HEK293T (cell line): ENCODE measurements at regions not wholly inside any gene's neighbourhood (a gene's known extent, or its start where the extent isn't known, plus 50 kb on each side); places are given as distances from the start of the nearest gene placed in this dataset.

Experiments used
- CTCF ChIA-PET: fragments of 350-600 bp; formaldehyde crosslinking; extraction: SDS; loops from one replicate; lab custom pipeline; 2021; ENCODE audit warnings: antibody characterized with exemption, inconsistent platforms; lab: Yijun Ruan, JAX
- POLR2A ChIA-PET: fragments of 350-600 bp; formaldehyde crosslinking; extraction: SDS; loops from one replicate; lab custom pipeline; 2020; ENCODE audit warnings: antibody characterized with exemption, inconsistent platforms; lab: Yijun Ruan, JAX
- DNase-seq: peaks from one replicate; pipeline ENCODE4 v3.0.0; 2012; ENCODE audit warnings: mixed read lengths; ENCODE audit errors: extremely low spot score
- ARNT ChIP-seq: fragments of 450-650 bp; IDR thresholded peaks from 2 replicates; pipeline ENCODE4 v1.6.1; 2017; ENCODE audit warnings: mild to moderate bottlenecking
- BHLHE40 ChIP-seq: fragments of 450-650 bp; IDR thresholded peaks from 2 replicates; pipeline ENCODE4 v1.6.1; 2016; ENCODE audit warnings: mild to moderate bottlenecking, moderate library complexity, borderline replicate concordance
- CTBP1 ChIP-seq: fragments of 450-650 bp; IDR thresholded peaks from 2 replicates; pipeline ENCODE4 v1.6.1; 2016; ENCODE audit warnings: borderline replicate concordance
- ELF4 ChIP-seq: fragments of 450-650 bp; IDR thresholded peaks from 2 replicates; pipeline ENCODE4 v1.6.1; 2017; ENCODE audit warnings: antibody characterized with exemption
- FOXA1 ChIP-seq: fragments of 450-650 bp; IDR thresholded peaks from 2 replicates; pipeline ENCODE4 v1.6.1; 2016; ENCODE audit warnings: mild to moderate bottlenecking
- FOXK2 ChIP-seq: fragments of 450-650 bp; IDR thresholded peaks from 2 replicates; pipeline ENCODE4 v1.6.1; 2016; ENCODE audit warnings: mild to moderate bottlenecking
- FOXM1 ChIP-seq: fragments of 450-650 bp; IDR thresholded peaks from 2 replicates; pipeline ENCODE4 v1.6.1; 2017; ENCODE audit warnings: mild to moderate bottlenecking, borderline replicate concordance
- HDGF ChIP-seq: fragments of 450-650 bp; IDR thresholded peaks from 2 replicates; pipeline ENCODE4 v1.6.1; 2017; ENCODE audit warnings: antibody characterized with exemption, borderline replicate concordance
- L3MBTL2 ChIP-seq: fragments of 450-650 bp; conservative IDR thresholded peaks from 2 replicates; pipeline ENCODE4 v1.6.1; 2016; ENCODE audit warnings: mild to moderate bottlenecking
- LEF1 ChIP-seq: fragments of 450-650 bp; IDR thresholded peaks from 2 replicates; pipeline ENCODE4 v1.6.1; 2017; ENCODE audit warnings: mild to moderate bottlenecking, borderline replicate concordance
- NFRKB ChIP-seq: fragments of 450-650 bp; IDR thresholded peaks from 2 replicates; pipeline ENCODE4 v1.6.1; 2016; ENCODE audit warnings: mild to moderate bottlenecking, moderate library complexity
- PKNOX1 ChIP-seq: fragments of 450-650 bp; IDR thresholded peaks from 2 replicates; pipeline ENCODE4 v1.6.1; 2016
- SP1 ChIP-seq: fragments of 450-650 bp; IDR thresholded peaks from 2 replicates; pipeline ENCODE4 v1.6.1; 2017
- SUZ12 ChIP-seq: fragments of 450-650 bp; IDR thresholded peaks from 2 replicates; pipeline ENCODE4 v1.6.1; 2016; ENCODE audit warnings: mild to moderate bottlenecking
- TARDBP ChIP-seq: fragments of 450-650 bp; IDR thresholded peaks from 2 replicates; pipeline ENCODE4 v1.6.1; 2016
- ZNF384 ChIP-seq: fragments of 450-650 bp; IDR thresholded peaks from 2 replicates; pipeline ENCODE4 v1.6.1; 2016

DNA sequence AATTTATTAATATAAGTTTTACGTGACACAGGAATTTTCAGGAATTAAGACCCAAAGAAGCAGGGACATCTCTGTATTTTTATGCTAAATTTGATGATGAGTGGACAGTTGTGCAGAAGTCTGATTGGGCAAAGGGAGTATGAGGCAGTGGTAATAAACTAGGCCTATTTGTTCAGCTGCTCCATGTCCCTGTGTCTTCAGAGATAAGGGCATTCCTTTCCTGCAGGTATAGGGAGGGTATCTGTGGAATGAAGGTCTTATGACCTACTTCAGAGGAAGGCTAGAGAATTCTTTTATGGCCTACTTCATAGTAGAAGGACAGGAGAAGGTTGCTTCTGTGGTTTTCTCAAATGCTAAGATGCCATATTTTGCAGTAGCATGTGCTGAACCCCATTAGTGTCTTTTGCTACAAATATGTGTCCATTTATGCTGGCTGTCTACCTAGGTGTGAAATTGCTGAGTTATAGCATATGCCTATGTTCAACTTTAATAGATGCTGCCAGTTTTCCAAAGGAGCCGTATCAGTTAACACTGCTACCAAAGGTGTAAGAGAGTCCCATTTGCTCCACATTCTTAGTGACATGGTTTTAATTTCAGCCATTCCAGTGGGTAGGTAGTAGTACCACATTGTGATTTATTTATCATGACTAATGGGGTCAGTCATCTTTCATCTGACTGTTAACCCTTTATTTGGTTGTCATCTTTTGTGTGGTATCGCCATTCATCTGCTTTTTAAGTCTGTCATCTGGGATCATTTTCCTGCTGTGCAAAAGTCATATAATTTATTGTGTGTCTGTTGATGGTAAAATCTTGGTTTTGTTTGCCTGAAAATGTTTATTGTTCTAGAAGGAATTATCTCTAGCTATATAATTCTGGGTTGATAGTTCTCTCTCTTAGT lies 410.7 kb upstream of the RGS6 start:
- DNase-seq = no peak
- POLR2A ChIA-PET = no interaction called here

DNA sequence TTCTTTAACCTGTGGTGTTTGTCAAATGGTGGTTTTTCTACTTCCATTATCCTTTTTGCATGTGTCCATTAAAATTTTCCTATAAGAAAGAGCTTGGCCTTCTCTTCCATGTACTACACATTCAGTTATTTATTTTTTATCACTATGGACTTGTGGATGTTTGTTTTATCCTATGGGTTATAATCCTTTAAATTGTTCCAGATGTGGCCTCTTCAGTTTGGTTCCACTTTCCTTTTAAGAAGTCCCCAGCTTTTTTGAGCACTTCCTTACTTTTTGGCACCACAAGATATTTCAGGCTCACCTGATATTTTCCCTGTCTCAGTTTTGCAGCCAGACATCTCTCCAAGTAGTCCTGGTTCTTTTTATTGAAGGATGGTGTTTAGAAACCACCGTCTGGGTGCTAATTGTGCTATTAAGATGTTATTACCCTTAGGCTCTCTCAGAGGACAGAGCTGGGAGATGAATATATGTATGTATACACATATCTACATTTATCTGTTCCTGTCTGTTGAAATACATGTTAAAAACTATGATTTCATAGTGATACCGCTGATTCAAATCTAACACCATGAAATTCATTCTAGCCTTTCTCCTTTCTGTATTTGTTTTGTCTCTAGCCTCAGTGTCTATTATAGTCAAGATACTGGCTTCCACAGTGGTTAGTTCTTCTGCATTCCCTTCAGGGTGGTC lies 408.5 kb upstream of the RGS6 start:
- DNase-seq = no peak
- TF ChIP-seq CTBP1 = no peak
- CTCF ChIA-PET = no interaction called here
- POLR2A ChIA-PET = no interaction called here

More for the DNA sequence above, 410.7 kb upstream of the RGS6 start:
- CTCF ChIA-PET = no interaction called here
- no peak for TF ChIP-seq BHLHE40
- peak; percentile 87 for TF ChIP-seq PKNOX1
- peak; percentile 58; the same call in 1 of the 2 replicates for TF ChIP-seq CTBP1

GRCh38 chr14:71524320-71524982 lies 407.8 kb upstream of the RGS6 start:
- CTCF ChIA-PET = no interaction called here
- TF ChIP-seq PKNOX1 (no peak), CTBP1 (no peak), ARNT (no peak), HDGF (no peak), ELF4 (no peak)
- no peak for DNase-seq
- POLR2A ChIA-PET = no interaction called here

- no peak for DNase-seq
- POLR2A ChIA-PET = no interaction called here
- CTCF ChIA-PET = interaction anchor here (0.8 kb wide), 1 partner anchor 229 kb away, joined by 4 read pairs; no protein-coding TSS in a partner anchor
- TF ChIP-seq HDGF (no peak), ZNF384 (no peak), PKNOX1 (no peak), ELF4 (no peak), SP1 (no peak), TARDBP (no peak), FOXK2 (no peak), LEF1 (no peak), ARNT (no peak)
Measured at GRCh38 chr14:71525663-71526221, 406.5 kb upstream of the RGS6 start.

DNA sequence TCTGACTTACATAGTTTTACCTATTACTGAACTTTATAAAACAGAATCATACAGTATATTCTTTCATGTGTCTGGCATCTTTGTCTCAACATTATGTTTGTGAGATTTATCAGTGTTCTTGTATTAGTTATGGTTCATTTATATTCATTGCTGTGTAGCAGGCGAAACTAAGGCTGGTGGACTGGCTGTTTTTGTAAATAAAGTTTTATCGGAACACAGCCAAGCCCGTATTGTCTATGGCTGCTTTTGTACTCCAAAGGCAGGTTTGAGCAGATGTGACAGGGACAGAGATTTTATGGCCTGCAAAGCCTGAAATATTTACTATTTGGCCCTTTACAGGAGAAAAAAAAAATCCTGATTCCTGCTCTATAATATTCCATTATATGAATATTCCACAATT lies 405.8 kb upstream of the RGS6 start:
- CTCF ChIA-PET = no interaction called here
- no peak for TF ChIP-seq LEF1
- TF ChIP-seq ARNT = no peak
- no peak for TF ChIP-seq HDGF
- no peak for TF ChIP-seq PKNOX1
- TF ChIP-seq L3MBTL2 = no peak
- no peak for TF ChIP-seq FOXM1
- TF ChIP-seq TARDBP = no peak
- TF ChIP-seq ZNF384 = no peak
- TF ChIP-seq SP1 = no peak
- TF ChIP-seq CTBP1 = no peak
- no peak for TF ChIP-seq BHLHE40
- TF ChIP-seq FOXA1 = no peak
- no peak for TF ChIP-seq ELF4
- TF ChIP-seq SUZ12 = no peak
- no peak for TF ChIP-seq FOXK2
- TF ChIP-seq NFRKB = no peak
- POLR2A ChIA-PET = no interaction called here
- DNase-seq = no peak

DNA sequence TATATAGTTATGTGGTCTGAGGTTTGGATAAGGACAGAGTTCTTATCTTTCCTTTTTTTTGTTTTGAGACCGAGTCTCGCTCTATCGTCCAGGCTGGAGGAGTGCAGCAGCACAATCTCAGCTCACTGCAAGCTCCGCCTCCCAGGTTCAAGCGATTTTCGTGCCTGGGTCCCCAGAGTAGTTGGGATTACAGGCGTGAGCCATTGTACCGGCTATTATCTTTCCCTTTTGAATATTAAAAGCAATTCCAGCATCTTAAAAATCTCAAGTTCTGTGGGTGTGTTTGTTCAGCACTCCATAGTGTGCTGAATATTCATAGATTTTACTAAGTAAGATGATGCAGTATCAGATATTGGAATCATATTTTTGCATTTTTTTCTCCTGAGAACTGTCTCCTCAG lies 404.4 kb upstream of the RGS6 start:
- DNase-seq = no peak
- CTCF ChIA-PET = interaction anchor here (0.6 kb wide), 2 partner anchors 65 to 347 kb away, joined by 3 to 5 read pairs; no protein-coding TSS in a partner anchor
- POLR2A ChIA-PET = no interaction called here
- TF ChIP-seq TARDBP = no peak
- no peak for TF ChIP-seq ZNF384
- no peak for TF ChIP-seq CTBP1
- TF ChIP-seq HDGF = no peak
- TF ChIP-seq ELF4 = no peak
- no peak for TF ChIP-seq ARNT
- TF ChIP-seq SP1 = no peak
- TF ChIP-seq SUZ12 = no peak
- no peak for TF ChIP-seq L3MBTL2
- no peak for TF ChIP-seq LEF1
- no peak for TF ChIP-seq FOXK2
- no peak for TF ChIP-seq FOXM1
- TF ChIP-seq BHLHE40 = no peak
- no peak for TF ChIP-seq FOXA1
- no peak for TF ChIP-seq PKNOX1
- TF ChIP-seq NFRKB = no peak
